Inflammatory macrophage treated with lipopolysaccharide for 4 hours (primary cell): ENCODE measurements at regions not wholly inside any gene's neighbourhood (a gene's known extent, or its start where the extent isn't known, plus 50 kb on each side); places are given as distances from the start of the nearest gene placed in this dataset.
"Not testable (repeated sequence)": the region's sequence is repeated elsewhere in the genome, so short reads cannot be mapped to it uniquely, and the experiment has no call there.

Experiments
- DNase-seq: peaks from one replicate; pipeline ENCODE4 v3.0.0-alpha.2; 2020

- no peak for DNase-seq
Observed at GRCh38 chr6:2611092-2611491, 139.6 kb downstream of the MYLK4 start.

GRCh38 chr6:2608503-2608902 is 142.2 kb downstream of the MYLK4 start:
- DNase-seq, result no peak

GRCh38 chr6:2600363-2600762 is 150.4 kb downstream of the MYLK4 start:
- DNase-seq, result no peak

DNA sequence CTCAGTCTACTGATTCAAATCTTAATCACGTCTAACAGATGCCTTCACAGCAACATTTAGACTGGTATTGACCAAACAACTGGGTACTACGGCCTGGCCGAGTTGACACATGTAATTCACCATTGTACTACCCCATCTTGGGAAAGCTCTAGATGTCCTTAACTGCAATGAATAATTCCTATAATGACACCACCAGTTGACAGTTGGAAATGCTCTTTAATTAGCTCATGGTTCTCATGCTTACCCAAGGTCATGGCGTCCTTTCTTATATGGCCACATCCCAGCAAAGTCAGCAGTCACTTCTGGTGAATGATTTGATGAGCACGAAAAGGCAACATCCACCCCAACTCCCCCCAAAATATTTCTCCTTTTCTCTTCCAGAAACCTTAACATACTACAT is 150.9 kb downstream of the MYLK4 start:
- no peak for DNase-seq

DNA sequence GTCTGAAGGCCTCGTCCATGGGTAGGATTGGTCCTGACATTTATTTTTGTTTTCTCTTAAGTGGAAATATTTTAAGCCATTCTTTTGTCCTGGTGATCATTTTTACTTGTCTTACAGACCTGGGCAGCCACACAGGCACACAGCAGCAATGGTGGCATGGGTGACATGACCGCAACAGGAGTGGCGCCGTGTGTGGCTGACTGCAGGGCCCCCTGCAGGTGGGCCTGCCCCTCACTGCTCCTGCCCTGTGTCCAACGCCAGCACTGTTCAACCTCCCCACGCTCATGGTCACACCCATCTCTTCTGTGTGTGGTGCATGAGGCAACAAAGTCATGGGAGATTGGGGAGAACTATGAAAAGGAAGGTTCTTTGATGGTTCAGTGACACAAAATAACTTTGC is 151.9 kb downstream of the MYLK4 start:
- DNase-seq, result no peak

GRCh38 chr6:2597991-2598390 is 152.7 kb downstream of the MYLK4 start:
- DNase-seq, result no peak

GRCh38 chr6:2597457-2597856 is 153.3 kb downstream of the MYLK4 start:
- not testable (repeated sequence) for DNase-seq

DNA sequence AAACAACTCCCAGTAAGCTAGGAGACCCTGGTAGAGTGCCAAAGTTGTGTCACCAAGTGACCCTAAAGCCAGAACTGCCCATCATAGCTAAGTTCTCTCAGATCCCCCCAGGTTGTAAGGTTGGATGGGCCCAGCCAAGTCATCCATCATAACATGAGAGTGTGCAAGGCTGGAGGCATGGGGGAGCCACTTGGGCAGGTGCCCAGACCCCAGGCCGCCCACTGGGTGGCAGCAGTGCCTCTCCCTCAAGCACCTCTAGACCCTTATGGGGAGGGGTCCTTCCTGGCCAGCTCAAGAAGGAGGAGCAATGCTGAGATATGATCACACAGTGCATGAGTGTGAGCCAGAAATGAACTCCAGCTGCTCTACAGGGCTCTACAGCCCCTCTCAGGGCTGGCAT is 154.5 kb downstream of the MYLK4 start:
- DNase-seq, result no peak

DNA sequence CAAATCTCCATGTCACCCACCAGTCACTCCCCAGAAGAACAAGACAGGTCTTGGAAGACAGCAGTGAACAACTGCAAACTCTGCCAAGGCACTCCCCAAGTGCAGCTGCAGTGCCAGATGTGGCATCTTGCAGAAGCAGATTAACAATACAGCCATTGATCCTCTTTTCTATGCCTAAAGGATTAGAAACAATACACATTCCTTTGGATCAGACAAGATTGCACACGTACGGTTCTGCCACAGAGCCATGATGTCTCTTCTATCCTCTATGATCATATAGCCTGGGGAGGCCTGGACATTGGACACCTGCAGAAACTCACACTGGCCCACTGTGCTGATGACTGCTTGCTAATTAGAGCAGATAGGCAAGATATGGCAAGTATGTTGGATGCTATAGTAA is 155.9 kb downstream of the MYLK4 start:
- no peak for DNase-seq

- DNase-seq, result no peak
Observed at GRCh38 chr6:2593167-2593566, 157.6 kb downstream of the MYLK4 start.

GRCh38 chr6:2589171-2589661 is 161.5 kb downstream of the MYLK4 start:
- no peak for DNase-seq

DNA sequence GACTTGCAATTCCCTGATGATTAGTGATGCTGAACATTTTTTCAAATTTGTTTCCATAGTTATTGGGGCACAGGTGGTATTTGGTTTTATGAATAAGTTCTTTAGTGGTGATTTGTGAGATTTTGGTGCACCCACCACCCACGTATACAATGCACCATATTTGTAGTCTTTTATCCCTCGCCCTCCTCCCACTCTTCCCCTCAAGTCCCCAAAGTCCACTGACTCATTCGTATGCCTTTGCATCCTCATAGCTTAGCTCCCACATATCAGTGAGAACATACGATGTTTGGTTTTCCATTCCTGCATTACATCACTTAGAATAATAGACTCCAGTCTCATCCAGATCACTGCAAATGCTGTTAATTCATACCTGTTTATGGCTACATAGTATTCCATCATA is 167.3 kb downstream of the MYLK4 start:
- DNase-seq, result no peak

- no peak for DNase-seq
Observed at GRCh38 chr6:2582268-2582667, 168.5 kb downstream of the MYLK4 start.

GRCh38 chr6:2581611-2582010 is 169.1 kb downstream of the MYLK4 start:
- no peak for DNase-seq

- no peak for DNase-seq
Observed at GRCh38 chr6:2581011-2581410, 169.7 kb downstream of the MYLK4 start.

GRCh38 chr6:2579804-2580570 is 170.7 kb downstream of the MYLK4 start:
- no peak for DNase-seq

DNA sequence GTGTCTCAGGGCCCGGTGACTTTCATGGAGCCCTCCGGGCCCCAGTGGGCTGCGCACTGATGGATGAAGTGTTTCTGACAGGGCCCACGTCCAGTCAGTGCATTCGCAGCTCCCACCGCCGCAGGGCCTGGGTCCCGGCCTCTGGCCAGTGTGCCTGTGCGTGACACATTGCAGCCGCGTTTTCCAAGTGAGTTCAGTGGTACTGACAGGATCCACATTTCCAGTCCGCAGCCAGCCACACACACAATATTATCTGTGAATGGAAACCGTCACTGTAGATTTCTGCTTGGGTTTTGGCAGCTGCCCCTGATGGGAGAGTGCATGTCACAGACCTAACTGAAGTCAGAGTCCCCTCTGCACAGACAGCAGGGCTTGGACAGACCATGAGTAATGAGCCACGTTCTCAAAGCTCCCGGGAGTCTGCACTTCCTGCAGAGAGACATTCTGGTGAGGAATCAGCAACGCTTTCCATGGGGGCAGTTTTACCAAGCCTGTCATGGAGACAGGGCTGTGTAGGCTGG is 171.4 kb downstream of the MYLK4 start:
- DNase-seq, result no peak

GRCh38 chr6:2578767-2579166 is 172.0 kb downstream of the MYLK4 start:
- no peak for DNase-seq

GRCh38 chr6:2576499-2576898 is 174.2 kb downstream of the MYLK4 start:
- no peak for DNase-seq

GRCh38 chr6:2575236-2575635 is 175.5 kb downstream of the MYLK4 start:
- no peak for DNase-seq

DNA sequence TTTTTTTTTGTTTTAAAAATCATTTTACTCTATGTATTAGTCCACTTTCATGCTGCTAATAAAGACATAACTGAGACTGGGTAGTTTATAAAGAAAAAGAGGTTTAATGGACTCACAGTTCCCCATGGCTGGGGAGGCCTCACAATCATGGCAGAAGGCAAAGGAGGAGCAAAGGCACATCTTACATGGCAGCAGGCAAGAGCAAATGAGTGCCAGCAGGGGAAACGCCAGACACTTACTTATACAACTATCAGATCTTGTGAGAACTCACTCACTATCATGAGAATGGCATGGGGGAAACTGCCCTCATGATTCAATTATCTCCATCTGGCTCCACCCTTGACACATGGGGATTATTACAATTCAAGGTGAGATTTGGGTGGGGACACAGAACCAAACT is 181.3 kb downstream of the MYLK4 start:
- DNase-seq, result not testable (repeated sequence)

DNA sequence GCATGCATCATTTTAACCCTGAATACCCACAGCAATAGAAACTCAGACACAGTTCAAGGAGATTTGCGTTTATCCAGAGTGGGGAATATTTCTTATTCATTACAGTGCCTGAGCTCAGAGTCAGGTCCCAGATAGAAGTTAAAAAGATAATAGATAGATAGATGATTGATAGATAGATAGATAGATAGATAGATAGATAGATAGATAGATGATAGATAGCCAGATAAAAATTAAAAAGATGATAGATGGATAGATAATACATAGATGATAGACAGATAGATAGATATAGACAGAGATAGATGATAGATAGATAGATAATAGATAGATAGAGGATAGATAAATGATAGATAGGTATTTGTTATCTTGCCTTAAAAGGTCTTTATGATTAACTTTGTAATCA is 184.7 kb downstream of the MYLK4 start:
- DNase-seq, result no peak

DNA sequence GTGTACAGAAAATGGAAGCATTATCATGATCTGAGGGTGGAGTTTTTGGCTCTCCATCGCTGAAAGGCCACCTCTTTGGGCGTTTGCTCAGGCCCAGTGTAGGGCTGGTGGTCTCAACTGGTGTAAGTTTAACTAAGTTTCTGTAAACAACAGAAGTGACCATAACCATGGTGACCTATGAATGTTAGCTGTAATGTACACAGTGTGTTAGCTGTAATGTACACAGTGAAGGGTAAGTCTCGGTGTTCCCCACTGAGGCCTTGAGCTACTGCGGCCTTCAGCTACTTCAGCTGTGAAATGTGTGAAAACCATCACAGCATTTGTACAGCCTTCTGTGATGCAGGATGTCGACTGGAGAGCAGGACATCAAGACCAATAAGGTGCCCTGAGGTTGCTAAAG is 185.2 kb downstream of the MYLK4 start:
- no peak for DNase-seq

DNA sequence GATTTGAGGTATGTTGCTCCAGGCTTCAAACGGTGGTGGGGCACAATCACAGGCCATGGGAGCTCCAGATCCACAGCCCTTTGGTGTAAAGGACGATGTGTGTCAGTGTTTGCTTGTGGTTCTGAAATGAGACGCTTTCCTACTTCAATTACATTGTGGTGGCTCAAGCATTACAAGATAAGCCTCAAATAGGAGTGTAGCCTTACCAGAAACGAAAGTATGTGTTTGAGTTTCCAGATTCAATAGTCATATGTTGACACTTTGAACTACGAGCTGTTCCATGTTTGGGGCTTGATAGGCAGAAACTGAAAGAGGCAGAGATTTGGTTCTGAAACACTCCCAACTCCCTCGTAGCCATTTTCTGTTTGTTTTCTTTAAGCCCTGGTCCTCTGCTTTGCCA is 187.1 kb downstream of the MYLK4 start:
- peak; percentile 32 for DNase-seq
